Stimulated activated naive CD8-positive, alpha-beta T cell treated with anti-CD3 and anti-CD28 coated beads, Interleukin-15, Interleukin-2, amounts not matched to agents 100 ng/mL and 50 ng/mL, for 24 hours (primary cell): ENCODE measurements at regions not wholly inside any gene's neighbourhood (a gene's known extent, or its start where the extent isn't known, plus 50 kb on each side); places are given as distances from the start of the nearest gene placed in this dataset.

Experiments
- H3K27ac Mint-ChIP-seq: one replicate; pipeline ENCODE4 v1.8.0; 2021; ENCODE audit warnings: mild to moderate bottlenecking, mixed read lengths
- H3K27me3 Mint-ChIP-seq: one replicate; pipeline ENCODE4 v1.8.0; 2021; ENCODE audit warnings: mixed read lengths
- H3K36me3 Mint-ChIP-seq: one replicate; pipeline ENCODE4 v1.8.0; 2021; ENCODE audit warnings: low read depth, mixed read lengths
- H3K4me1 Mint-ChIP-seq: one replicate; pipeline ENCODE4 v1.8.0; 2021; ENCODE audit warnings: low read depth, mixed read lengths
- H3K4me3 Mint-ChIP-seq: one replicate; pipeline ENCODE4 v1.8.0; 2021; ENCODE audit warnings: mild to moderate bottlenecking, mixed read lengths
- H3K9me3 Mint-ChIP-seq: one replicate; pipeline ENCODE4 v1.8.0; 2021; ENCODE audit warnings: mixed read lengths

DNA sequence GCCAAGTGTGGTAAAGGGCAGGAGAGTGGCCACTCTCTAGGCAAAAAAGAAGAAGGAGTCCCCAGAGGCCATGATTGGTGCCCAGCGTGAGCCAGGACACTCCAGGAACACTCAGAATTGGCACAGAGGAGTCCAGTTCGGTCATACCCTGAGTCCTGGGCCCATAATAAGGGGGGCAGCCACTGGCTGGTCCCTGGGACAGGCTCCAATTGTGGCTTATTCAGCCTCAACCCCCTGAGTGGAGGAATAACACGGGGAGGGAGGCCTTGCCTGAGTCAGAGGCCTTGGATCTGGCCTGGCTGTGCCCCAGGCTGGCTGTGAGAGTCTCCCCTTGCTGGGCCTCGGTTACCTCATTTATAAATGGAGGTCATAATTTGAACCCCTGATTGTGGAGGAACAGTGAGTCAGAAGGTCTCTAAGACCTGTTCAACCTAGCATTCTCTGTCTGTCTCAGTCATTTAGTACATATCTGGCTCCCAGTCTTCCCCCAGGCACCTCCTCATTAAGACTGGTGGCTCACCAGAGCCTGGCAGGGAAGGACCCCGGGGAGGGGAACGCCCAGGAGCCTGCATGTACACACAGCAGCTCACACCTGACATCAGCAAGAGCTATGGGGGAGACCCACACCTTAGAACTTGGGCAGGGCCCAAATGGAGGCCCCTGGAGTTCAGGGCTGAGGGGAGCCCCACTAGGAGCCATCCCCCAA is 95.9 kb upstream of the ATP2B2 start:
- Mint-ChIP-seq H3K4me3 (no peak overlapping the region), H3K9me3 (no peaks in the 10 kb centered on the region), H3K27ac (no peak overlapping the region), H3K27me3 (peaks cover 35% of the 10 kb centered on the region), H3K36me3 (no peaks in the 10 kb centered on the region), H3K4me1 (peaks cover 33% of the 10 kb centered on the region)

DNA sequence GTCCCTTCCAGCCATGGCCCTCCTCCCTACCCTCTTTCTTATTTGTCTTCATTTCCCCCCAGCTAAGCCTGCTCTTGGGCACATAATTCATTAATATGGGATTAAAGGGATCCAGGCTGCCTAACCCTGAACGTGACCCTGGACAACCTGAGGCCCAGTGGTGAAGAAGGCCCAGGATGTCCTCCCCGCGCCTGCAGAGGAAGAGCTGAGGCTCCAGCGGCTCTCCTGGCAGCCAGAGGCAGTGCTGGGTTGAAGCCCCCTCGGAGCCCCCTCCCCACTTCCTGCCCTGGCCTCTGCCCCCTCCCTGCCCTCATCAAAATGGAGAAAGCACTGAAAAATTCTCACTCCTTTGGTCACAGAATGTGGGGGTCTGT is 96.5 kb upstream of the ATP2B2 start:
- no peak overlapping the region for H3K4me3 Mint-ChIP-seq
- no peak overlapping the region for H3K27ac Mint-ChIP-seq
- peaks cover 34% of the 10 kb centered on the region for H3K27me3 Mint-ChIP-seq
- H3K36me3 Mint-ChIP-seq = no peaks in the 10 kb centered on the region
- H3K9me3 Mint-ChIP-seq = no peaks in the 10 kb centered on the region
- H3K4me1 Mint-ChIP-seq = peaks cover 33% of the 10 kb centered on the region

DNA sequence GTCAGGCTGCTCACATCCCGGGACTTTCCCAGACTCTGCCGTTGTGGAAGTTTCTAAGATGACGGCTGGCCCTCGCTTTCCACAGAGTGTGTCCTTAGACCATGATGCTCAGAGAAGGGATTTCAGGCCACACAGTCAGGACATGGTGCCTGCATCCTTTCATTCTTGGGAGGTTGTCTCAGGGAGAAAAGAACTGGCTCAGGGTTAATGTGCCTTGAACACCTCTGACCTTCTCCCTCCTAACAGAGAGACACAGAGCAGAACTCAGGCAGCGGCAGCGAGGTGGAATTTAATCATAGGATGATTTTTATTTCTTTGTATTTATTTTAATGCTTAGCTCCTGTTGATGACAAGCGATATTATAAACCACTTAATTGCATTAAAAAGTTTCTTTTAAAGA is 96.9 kb upstream of the ATP2B2 start:
- Mint-ChIP-seq H3K27me3 (peaks cover 30% of the 10 kb centered on the region), H3K9me3 (no peaks in the 10 kb centered on the region), H3K27ac (no peak overlapping the region), H3K36me3 (no peaks in the 10 kb centered on the region), H3K4me3 (no peak overlapping the region), H3K4me1 (peaks cover 33% of the 10 kb centered on the region)

DNA sequence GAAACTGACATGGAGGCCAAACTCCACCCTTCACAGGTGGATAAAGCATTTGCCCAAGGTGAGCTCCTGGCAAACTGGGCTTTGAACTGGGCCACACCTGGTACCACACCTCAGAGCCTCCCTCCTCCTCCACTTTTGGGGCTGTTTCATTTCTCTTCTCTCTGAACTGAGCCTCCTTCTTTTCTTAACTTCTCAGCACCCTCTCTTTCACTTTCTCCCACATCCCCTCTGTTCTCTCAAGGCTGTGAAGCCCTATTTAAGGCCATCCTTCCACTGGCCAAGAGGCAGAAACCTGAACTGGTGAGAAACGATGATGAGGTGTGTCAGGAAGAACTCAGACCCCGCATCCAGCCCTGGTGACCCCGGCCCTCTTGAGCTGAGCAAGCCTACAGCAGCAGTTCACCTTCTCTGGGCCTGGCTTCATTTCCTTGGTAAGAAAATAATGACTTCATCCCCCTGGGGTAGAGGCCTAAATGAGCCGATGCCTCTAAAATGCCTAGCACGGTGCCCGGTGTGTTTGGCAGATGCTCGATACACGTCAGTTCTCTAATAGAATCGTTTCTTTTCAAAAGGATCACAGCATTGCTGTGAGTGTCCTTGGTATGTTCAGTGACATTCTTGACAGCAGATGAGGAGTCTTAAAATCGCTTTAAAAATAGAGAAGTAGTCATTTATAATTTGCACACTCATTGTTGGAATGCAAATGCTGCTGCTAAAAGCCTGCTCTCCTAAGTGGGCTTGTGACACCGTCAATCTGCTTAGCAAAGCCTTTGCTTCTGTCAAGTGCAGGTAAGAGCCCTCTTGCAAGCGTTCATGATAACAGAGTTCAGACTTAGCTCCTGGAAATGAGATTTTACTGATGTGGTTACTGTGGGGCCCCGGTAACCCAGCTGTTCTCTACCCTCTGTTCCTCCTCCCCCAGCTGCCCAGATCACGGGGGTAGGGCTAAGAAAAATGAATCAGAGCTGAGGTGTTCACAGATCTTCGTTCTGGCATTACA is 97.7 kb upstream of the ATP2B2 start:
- no peak overlapping the region for H3K4me3 Mint-ChIP-seq

DNA sequence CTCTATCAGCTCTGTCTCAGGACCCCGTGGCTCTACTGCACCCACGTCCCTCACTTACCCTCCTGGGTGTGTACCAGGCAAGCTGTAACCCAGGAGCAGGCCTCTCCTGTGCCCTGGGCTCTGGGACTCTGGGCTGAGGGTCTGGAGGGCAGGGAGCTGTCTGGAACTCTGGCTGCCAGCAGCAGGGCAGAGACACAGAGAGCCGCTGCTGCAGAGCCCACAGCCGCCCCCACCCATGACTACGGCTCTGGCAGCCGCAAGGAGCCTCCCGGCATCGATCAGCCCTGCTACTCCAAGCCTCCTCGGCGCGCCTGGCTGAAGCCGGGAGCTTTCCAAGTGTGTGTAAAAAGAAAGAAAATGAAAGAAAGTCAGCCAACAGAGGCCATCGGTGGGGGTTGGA is 103.7 kb upstream of the ATP2B2 start:
- H3K27me3 Mint-ChIP-seq = peaks cover 20% of the 10 kb centered on the region
- H3K36me3 Mint-ChIP-seq = no peaks in the 10 kb centered on the region
- H3K9me3 Mint-ChIP-seq = peaks cover 14% of the 10 kb centered on the region
- no peak overlapping the region for H3K4me3 Mint-ChIP-seq
- no peak overlapping the region for H3K27ac Mint-ChIP-seq
- peaks cover 9% of the 10 kb centered on the region for H3K4me1 Mint-ChIP-seq

More for the DNA sequence above, 97.7 kb upstream of the ATP2B2 start:
- Mint-ChIP-seq H3K36me3 (no peaks in the 10 kb centered on the region), H3K27me3 (peaks cover 26% of the 10 kb centered on the region), H3K27ac (no peak overlapping the region), H3K4me1 (peaks cover 33% of the 10 kb centered on the region), H3K9me3 (no peaks in the 10 kb centered on the region)

DNA sequence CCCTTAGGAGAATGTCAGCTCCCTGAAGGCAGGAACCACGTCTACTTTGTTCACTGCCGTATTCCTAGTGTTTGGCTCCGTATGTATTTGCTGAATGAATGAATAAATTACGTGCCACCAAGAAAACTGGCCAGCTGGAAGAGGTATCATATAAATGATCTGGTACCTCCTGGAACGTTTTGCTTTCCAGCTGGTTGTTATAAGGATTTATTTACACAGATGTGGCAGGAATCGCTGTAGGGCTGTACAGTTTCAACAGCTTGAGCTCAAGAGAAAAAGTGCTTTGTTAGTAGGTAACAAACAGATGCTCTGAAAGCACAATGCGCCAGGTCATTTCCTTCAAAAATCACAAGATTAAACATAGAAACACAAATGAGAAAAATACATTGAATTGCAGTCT is 108.8 kb upstream of the ATP2B2 start:
- H3K4me1 Mint-ChIP-seq = no peaks in the 10 kb centered on the region
- H3K4me3 Mint-ChIP-seq = no peak overlapping the region
- H3K9me3 Mint-ChIP-seq = peaks cover 24% of the 10 kb centered on the region
- H3K36me3 Mint-ChIP-seq = no peaks in the 10 kb centered on the region
- no peak overlapping the region for H3K27ac Mint-ChIP-seq
- peaks cover 15% of the 10 kb centered on the region for H3K27me3 Mint-ChIP-seq

DNA sequence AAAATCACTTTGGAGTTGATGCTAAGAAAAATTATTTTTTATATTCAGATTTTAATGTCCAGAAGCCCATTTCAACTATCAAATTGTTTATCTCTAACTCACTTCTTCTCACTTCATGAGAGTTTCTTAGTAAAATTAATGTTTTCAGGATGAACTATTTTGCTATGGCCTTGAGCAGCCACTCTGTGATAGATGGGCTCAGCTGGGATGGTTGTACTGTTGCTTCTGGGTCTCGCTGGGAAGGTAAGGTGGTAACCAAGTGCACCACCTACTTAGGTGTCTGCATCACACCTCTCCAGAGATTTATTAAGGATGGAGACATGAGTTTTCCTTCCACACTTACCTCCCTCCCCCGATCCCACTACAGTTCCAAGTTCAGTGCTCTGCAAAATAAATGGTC is 110.3 kb upstream of the ATP2B2 start:
- peaks cover 24% of the 10 kb centered on the region for H3K9me3 Mint-ChIP-seq
- no peaks in the 10 kb centered on the region for H3K4me1 Mint-ChIP-seq
- H3K27me3 Mint-ChIP-seq = peaks cover 15% of the 10 kb centered on the region
- H3K4me3 Mint-ChIP-seq = no peak overlapping the region
- no peaks in the 10 kb centered on the region for H3K36me3 Mint-ChIP-seq
- H3K27ac Mint-ChIP-seq = no peak overlapping the region

DNA sequence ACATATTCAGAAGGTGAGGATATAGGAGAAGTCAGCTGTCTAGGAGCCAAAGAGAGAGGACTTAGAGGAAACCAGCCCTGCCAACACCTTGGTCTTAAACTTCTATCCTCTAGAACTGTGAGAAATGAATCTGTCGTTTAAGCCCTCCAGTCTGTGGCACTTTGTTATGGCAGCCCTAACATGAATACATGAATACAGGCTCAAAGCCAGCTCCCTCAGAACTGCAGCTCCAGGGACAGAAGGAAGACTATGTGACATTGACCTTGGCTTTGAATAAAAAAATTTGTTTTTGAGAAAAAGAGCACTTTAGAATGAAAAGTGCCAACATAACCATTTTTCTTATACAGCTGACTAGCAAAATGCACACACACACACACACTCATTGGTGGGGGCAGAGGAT is 110.9 kb upstream of the ATP2B2 start:
- H3K4me1 Mint-ChIP-seq = no peaks in the 10 kb centered on the region
- H3K4me3 Mint-ChIP-seq = no peak overlapping the region
- H3K27ac Mint-ChIP-seq = no peak overlapping the region
- H3K36me3 Mint-ChIP-seq = no peaks in the 10 kb centered on the region
- peaks cover 15% of the 10 kb centered on the region for H3K27me3 Mint-ChIP-seq
- H3K9me3 Mint-ChIP-seq = peaks cover 24% of the 10 kb centered on the region

DNA sequence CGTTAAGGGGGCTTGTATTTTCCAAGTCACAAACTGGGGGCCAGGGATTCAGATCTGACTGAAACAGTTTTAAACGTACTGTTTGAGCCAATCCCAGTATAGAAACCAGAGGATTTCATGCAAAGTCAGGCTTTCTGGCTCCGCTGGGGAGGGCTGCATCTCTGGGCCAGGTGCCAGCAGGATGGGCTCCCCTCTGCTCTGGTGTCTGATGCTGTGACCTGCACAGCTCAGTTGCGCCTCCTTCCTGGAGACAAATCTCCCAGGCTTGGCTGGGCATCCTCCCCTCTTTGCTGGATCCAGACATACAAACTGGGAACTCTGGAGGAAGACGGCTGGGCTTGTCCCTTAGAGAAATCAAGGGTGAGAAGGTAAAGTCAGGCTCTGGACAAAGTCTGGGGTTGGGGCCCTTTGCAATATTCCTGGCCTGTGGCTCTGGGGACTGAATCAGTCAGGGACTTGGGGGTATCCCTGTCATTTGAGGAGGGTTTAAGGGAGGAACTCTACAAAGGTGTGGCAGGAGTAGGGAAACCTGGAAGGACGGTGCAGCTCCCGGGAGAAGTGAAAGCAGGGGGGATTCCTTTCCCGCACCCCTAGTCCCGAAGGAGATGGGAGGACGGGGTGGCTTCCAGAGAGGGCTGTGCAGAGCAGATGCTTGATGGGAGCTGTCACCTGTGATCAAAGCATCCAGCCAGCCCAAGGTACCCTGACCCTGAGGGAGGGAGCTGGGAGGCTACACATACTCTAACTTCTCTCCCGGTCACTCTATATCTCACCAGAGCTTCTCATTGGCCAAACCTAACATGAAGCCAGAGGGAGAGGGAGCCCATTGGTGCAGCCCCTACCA is 114.8 kb upstream of the ATP2B2 start:
- no peaks in the 10 kb centered on the region for H3K4me1 Mint-ChIP-seq
- no peak overlapping the region for H3K27ac Mint-ChIP-seq
- no peaks in the 10 kb centered on the region for H3K36me3 Mint-ChIP-seq
- H3K4me3 Mint-ChIP-seq = no peak overlapping the region
- H3K9me3 Mint-ChIP-seq = no peaks in the 10 kb centered on the region
- H3K27me3 Mint-ChIP-seq = peaks cover 3% of the 10 kb centered on the region

DNA sequence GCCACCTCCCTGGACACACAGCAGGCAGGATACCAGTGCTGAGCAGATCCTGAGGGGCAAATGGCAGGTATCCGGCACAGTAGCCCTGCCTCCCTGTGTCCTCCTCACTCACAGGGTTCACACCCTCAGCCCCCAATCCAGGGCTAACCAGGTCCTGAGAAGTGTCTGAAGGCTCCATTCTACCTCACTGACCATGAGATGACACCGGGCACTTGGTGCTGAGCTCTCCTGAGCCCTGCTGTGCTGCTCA is 115.4 kb upstream of the ATP2B2 start:
- Mint-ChIP-seq H3K27ac (no peak overlapping the region), H3K4me1 (no peaks in the 10 kb centered on the region), H3K36me3 (no peaks in the 10 kb centered on the region), H3K9me3 (no peaks in the 10 kb centered on the region), H3K27me3 (peaks cover 3% of the 10 kb centered on the region), H3K4me3 (no peak overlapping the region)

DNA sequence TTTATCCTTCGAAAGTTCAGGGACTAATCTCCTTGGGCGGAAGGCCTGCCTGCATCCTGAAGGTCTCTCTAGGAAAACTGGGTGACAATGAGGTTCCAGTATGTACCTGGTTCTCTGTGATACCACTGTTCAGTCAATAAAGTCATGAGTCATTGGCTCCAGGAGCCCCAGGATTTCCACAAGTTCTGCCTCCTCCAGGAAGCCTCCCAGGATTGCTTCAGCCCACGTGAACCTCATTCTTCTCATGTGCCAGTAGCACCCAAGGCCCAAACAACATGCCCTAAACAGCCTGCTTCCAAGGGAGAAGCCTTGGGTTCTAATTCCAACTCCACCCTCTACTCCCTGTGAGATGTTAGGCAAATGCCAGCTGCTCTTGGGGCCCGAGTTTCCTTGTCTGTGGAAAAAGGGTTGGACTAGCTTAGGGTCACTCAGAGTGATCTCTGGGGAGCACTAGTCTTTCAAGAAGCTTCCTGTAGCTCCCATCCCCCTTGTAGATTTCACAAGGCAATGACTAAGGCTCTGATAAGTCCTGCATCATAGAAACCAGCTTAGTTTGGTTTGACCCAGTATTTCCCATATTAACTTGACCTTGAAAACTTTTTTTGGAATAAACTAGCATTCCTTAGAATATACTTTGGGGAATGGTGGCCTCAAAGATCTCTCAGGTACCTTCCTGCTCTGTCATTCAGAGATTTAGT is 118.3 kb upstream of the ATP2B2 start:
- Mint-ChIP-seq H3K9me3 (no peaks in the 10 kb centered on the region), H3K36me3 (no peaks in the 10 kb centered on the region), H3K27ac (no peak overlapping the region), H3K27me3 (no peaks in the 10 kb centered on the region), H3K4me3 (no peak overlapping the region), H3K4me1 (no peaks in the 10 kb centered on the region)

DNA sequence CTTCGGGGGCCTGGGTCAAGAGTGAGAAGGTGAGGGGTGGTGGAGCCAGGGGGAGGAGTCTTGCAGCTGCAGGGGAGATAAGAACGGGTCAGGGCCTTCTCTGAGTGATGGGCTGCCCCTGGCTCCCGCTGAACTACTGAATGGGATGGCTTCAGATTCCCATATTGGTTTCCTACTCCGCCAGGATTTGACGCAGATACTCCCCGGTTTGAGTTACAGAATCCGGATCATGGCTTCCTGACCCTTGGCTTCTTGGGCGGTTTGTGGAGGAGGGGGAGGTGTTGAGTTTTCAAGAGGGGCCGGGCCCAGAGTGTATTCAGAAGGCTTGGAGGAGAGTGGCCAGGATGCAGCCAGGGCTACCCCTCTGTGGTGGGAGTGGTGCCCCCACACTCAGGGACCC is 119.9 kb upstream of the ATP2B2 start:
- Mint-ChIP-seq H3K4me1 (no peaks in the 10 kb centered on the region), H3K27ac (no peak overlapping the region), H3K4me3 (no peak overlapping the region), H3K36me3 (no peaks in the 10 kb centered on the region), H3K9me3 (no peaks in the 10 kb centered on the region), H3K27me3 (peaks cover 2% of the 10 kb centered on the region)

DNA sequence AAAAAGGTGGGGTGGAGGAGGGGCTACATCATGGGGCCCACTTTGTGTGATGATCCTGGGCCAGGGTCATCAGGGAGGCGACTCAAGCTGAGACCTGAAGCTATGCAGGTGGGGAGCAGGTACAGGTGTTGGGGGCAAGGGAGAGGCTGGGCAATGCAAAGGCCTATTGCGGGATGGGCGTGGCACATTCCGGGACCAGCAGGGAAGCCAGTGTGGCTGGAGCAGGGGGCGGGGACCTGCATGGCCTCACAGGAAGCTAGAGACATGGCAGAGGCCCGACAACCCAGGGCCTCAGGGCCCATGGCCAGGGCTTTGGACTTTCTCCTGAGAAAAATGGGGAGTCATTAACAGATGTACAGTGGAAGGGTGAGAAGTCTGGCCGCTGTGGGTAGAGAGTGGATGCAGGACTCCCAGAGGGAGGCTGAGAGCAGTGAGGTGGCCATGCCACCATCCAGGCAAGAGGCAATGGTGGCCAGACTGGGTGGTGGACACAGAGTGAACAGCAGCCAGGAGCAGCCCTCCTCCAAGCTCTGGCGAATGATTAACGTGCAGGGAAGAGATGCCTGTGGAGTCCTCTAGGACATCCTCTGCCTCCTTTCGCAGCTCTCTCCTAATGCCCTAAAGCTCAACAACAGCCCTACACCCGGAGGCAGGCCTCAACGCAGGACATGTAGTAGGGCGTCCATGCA is 122.6 kb upstream of the ATP2B2 start:
- H3K9me3 Mint-ChIP-seq = no peaks in the 10 kb centered on the region
- no peaks in the 10 kb centered on the region for H3K4me1 Mint-ChIP-seq
- H3K4me3 Mint-ChIP-seq = no peak overlapping the region
- no peaks in the 10 kb centered on the region for H3K36me3 Mint-ChIP-seq
- H3K27me3 Mint-ChIP-seq = peaks cover 4% of the 10 kb centered on the region
- no peak overlapping the region for H3K27ac Mint-ChIP-seq
